GM21423 (cell line): ENCODE measurements at regions not wholly inside any gene's neighbourhood (a gene's known extent, or its start where the extent isn't known, plus 50 kb on each side); places are given as distances from the start of the nearest gene placed in this dataset.
"Not testable (repeated sequence)": the region's sequence is repeated elsewhere in the genome, so short reads cannot be mapped to it uniquely, and the experiment has no call there.

Experiments used
- ATAC-seq: cut with Tn5 transposase; IDR thresholded peaks from one replicate; pipeline ENCODE4 v1.9.1; 2021; ENCODE audit warnings: mild to moderate bottlenecking, moderate library complexity; ENCODE audit not compliant: unreplicated experiment

GRCh38 chr18:77329651-77330050 is 80.0 kb downstream of the GALR1 start:
- ATAC-seq, result no peak

GRCh38 chr18:77334876-77335275 is 85.2 kb downstream of the GALR1 start:
- no peak for ATAC-seq

GRCh38 chr18:77337604-77338003 is 88.0 kb downstream of the GALR1 start:
- ATAC-seq, result no peak

- ATAC-seq, result no peak
These were observed 89.4 kb downstream of the GALR1 start for GRCh38 chr18:77339093-77339492.

GRCh38 chr18:77339623-77340022 is 90.0 kb downstream of the GALR1 start:
- ATAC-seq, result no peak

GRCh38 chr18:77340815-77341214 is 91.2 kb downstream of the GALR1 start:
- ATAC-seq, result no peak

GRCh38 chr18:77341527-77342325 is 92.1 kb downstream of the GALR1 start:
- ATAC-seq, result no peak

GRCh38 chr18:77342736-77343135 is 93.1 kb downstream of the GALR1 start:
- ATAC-seq, result no peak

GRCh38 chr18:77343846-77344510 is 94.3 kb downstream of the GALR1 start:
- ATAC-seq, result no peak

- ATAC-seq, result no peak
These were observed 95.3 kb downstream of the GALR1 start for GRCh38 chr18:77344786-77345500.

GRCh38 chr18:77346208-77346810 is 96.7 kb downstream of the GALR1 start:
- no peak for ATAC-seq

- ATAC-seq, result not testable (repeated sequence)
These were observed 103.7 kb downstream of the GALR1 start for GRCh38 chr18:77353349-77353748.

- ATAC-seq, result no peak
These were observed 110.1 kb downstream of the GALR1 start for GRCh38 chr18:77359561-77360314.

- ATAC-seq, result no peak
These were observed 110.9 kb downstream of the GALR1 start for GRCh38 chr18:77360315-77361190.

GRCh38 chr18:77361382-77361781 is 111.7 kb downstream of the GALR1 start:
- no peak for ATAC-seq

- ATAC-seq, result no peak
These were observed 116.0 kb downstream of the GALR1 start for GRCh38 chr18:77365667-77366066.

- no peak for ATAC-seq
These were observed 116.5 kb downstream of the GALR1 start for GRCh38 chr18:77366067-77366719.

- no peak for ATAC-seq
These were observed 117.3 kb downstream of the GALR1 start for GRCh38 chr18:77366720-77367641.
